Uterus (tissue), 2 donors: ENCODE measurements at regions not wholly inside any gene's neighbourhood (a gene's known extent, or its start where the extent isn't known, plus 50 kb on each side); places are given as distances from the start of the nearest gene placed in this dataset.

Experiments used
- CTCF ChIP-seq, 4 experiments: fragments of 200-600 bp in 2 of 4; fragments of 450-650 bp in 2 of 4; sonication (generic) in 2 of 4; IDR thresholded peaks; one replicate each; pipeline ENCODE4 v1.5.1; 2016 to 2019; ENCODE audit warnings: antibody characterized with exemption in 4 of 4, mild to moderate bottlenecking in 2 of 4, moderate library complexity in 1 of 4
- POLR2A ChIP-seq, 2 donors: fragments of 450-650 bp; IDR thresholded peaks; one replicate each; pipeline ENCODE4 v1.6.1; 2016; ENCODE audit warnings: antibody characterized with exemption in 2 of 2, mild to moderate bottlenecking in 1 of 2, moderate library complexity in 1 of 2

GRCh38 chr5:96067894-96068614, 106.4 kb upstream of the ELL2 start:
- TF ChIP-seq CTCF (IDR thresholded peaks at IDR 0.05) (no peak), POLR2A (IDR thresholded peaks at IDR 0.05) (no peak)
